NCI-H446 (cell line): ENCODE measurements at regions not wholly inside any gene's neighbourhood (a gene's known extent, or its start where the extent isn't known, plus 50 kb on each side); places are given as distances from the start of the nearest gene placed in this dataset.
"Not testable (repeated sequence)": the region's sequence is repeated elsewhere in the genome, so short reads cannot be mapped to it uniquely, and the experiment has no call there.

Experiments used
- DNase-seq, 2 experiments: peaks; one replicate each; lab custom pipeline; 2025; lab: John Stamatoyannopoulos, UW

- no peak for DNase-seq
Measured at GRCh38 chr11:69869311-69869939, 50.2 kb upstream of the FGF3 start.

GRCh38 chr11:69870766-69871165 lies 51.5 kb upstream of the FGF3 start:
- no peak for DNase-seq

DNA sequence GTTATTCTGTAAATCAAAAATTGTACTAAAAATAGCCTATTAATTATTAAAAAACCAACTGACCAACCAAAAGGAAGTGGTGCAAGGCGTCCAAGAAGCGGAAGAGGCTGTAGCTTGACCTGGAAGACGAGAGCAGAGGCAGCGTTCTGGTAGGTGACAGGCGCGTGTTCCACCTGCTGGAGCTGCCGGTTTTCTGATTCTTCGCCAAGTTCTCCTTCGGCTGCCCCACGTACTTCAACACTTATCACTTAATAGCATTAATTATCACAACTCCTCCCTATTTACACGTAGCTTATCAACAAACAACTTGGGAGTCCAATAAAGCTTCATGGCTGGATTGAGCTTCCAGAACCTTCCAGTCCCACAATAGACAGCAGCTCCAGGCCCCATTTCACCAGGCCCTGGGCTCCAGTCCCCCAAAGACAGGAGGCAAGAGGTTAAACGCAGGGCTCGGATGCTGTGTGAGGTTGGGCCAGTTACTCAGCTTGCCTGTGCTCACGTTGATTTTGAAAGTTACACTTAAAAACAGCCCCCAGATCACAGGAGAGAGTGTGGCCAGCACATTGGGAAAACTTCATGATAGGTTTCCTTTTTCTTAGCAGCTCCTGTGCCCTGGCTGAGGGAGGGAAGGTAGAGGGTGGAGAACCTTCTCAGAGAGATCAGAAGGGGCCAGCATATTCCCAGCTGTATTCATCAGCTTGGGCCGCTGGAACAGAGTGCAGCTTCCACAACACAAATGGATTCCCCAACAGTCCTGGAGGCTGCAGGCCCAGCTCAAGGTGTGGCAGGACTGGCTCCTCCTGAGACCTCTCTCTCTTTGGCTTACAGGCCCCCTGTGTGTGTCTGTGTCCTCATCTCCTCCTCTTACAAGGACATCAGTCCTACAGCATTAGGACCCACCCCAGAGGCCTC lies 54.2 kb upstream of the FGF3 start:
- no peak for DNase-seq

DNA sequence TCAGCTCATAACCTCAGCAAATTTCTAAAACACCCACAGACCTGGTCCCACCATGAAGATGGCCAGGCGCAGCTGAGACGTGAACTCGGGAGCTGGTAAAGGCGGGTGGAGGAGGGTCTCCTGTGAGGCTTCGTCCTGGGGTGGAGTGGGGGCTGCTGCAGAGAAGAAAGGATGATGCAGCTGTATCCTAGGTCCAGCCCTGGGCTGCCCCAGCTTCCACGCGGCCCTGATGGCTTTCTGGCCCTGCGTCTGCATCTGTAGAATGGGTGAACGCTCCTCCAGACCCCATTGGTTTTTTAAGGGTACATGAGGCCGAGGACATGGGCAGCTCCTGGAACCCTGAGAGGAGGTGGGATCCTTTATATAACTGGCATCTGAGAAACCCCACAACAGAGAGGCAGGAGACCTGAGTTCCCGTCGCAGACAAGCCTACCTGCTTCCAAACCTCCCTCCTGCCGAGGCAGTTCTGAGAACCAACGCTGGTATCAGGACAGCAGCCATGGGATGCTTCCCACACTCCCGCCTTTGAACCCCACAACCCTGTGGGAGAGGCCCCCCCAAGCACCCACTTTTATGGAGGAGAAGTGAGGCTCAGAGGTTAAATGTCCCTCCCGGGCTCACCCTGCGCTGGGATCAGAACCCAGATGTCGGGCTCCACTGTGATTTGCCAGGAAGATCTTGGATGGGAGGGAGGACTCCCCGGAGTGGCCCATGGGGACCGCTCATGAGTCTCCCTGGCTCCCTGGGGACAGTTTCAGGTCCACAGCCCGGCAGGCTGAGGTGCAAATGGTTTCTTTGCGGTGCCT lies 55.2 kb upstream of the FGF3 start:
- DNase-seq, result no peak

DNA sequence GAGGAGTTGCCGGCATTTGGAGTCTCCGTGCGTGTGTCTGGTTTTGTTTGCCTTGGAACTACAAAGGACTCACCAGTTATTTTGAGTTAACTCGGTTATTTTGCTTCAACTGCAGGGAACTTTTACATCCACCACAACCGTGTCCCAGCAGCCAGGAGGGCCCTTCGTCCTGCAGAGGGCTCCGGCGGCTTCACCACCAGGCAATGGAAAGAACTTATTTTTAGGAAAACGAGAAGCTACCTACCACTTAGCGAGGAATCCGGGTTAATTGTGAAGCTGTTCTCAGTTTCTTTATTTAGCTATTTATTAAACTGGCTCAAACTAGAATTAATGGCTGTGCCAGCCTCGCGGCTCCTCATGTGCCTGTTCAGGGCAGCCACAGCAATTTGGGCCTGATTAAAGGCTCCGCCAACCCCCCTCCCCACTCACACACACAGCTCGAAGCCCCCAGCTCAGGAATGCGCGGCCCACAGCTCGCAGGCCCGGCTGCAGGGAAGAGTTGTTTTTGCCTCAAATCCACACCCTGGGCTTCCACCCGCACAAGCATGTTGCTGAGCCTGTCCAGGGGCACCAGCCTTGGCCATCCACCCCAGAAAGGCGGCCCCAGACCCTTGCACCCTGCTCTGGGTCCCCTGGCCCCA lies 55.9 kb upstream of the FGF3 start:
- no peak for DNase-seq

DNA sequence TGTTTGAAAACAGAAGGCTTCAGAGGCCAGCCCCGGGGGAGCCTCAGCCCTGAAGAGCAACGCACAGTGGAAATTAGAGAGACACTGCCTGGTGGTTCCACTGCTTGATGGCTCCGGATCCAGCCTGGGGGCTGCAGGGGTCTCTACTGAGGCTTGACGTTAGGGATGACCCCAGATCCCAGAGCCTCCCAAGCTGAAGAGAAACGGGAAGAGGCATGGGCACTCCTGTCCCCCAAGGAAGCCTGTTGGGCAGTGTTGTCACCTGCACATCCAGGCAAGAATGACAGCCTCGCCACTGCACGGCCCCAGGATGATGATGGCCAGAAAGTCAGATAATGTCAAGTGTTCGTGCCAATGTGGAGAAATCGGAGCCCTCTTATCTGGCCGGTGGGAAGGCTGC lies 56.8 kb upstream of the FGF3 start:
- DNase-seq, result no peak

DNA sequence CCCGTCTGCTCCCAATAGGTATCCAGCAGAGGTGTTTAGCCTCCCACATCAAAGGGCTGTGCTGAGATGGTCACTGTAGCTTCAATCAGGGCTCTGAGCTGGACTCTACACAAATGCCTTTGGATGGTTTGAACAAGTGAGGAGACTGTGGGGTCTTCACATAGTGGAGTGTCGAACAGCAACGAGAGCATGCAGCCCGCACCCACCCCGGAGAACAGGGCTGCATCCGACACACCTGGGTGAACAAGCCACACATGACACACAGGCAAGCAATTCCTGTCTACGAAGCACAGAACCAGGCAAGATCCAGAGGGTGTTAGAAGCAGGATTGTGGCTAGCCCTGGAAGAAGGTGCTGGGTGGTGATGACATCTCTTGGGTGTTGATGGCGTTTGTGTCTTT lies 58.0 kb upstream of the FGF3 start:
- DNase-seq, result no peak

GRCh38 chr11:69877704-69878103 lies 58.5 kb upstream of the FGF3 start:
- not testable (repeated sequence) for DNase-seq

DNA sequence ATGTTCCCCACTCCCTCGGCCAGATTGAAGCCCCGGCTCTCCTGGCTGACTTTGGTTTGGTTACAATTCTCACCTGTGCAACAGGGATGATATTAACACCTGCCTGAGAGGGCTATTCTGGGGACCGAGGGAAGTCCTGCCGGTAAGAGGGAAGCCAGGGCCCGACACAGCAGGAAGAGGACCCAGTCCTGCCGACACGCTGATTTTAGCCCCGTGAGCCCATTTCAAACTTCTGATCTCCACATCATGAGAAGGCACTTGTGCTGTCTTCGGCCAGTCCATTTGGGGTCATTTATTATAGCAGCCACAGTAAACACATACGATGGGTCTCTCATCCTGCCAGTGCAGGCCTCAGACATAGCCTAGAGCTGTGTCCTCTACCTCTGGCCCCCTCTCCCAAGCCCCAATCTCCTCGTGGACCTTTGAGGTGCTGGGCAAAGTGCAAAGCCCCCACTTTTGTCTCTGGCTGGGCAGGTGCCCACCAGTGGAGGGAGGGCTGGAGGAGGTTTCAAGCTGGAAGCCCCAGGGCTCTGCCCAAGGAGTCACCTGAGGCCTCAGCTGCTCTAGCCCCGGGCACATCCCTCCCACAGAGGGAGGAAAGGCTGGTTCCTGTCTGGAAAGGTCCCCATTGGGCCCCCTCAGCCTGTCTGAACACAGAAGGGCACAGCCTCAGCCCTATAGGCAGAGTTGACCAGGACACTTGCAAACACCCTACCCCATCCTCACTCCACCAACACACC lies 59.1 kb upstream of the FGF3 start:
- no peak for DNase-seq

DNA sequence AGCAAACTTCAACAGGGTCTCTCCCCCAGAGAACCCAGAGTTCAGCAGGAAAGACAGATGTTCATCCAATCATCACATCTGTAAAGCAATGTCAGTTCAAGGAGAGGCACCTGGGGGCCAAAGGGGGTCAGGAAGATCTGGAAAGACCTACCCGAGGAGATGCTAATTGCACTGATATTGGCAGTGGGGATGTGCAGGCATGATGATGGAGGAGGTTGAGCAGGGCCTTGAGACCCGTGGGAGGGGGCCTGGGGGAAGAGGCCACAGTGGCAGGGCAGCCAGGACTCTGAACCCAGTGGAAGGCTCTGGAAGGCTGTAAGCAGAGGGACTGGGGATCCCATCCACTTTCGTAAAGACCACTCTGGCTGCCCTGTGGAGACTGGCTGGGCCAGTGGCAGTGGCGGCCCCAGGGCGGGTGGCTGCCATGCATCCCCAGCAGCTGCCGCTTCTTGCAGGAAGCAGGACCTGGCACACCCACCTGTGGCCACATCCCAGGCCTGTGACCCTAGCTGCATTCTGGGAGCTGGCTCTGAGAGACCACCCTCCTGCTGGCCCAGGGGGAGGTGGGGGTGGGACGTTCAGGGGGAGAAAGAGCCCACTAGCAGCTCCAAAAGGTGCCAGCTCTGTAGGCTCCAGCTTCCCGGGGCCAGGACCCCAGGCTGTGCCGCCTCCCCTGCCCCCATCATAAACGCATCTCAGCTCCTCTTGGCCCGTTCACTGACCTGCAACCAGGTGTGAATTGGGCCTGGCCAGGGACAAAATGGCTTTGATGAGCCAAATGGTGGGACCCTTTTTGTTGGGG lies 59.9 kb upstream of the FGF3 start:
- no peak for DNase-seq

DNA sequence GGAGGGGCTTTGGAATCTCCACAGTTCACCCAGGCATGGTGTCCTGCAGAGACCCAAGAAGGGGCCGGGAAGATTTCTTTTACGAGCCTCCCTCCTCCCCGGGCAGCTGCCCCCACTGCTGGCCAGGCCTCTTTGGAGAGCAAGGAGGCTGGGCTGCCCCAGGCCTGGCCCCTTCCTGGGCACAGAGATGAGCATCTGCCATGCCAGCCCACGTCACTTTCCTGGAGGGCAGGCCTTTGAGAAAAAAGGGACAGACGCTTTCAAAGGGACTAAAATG lies 60.5 kb upstream of the FGF3 start:
- DNase-seq, result no peak

GRCh38 chr11:69880041-69880825 lies 61.0 kb upstream of the FGF3 start:
- DNase-seq, result no peak

- no peak for DNase-seq
Measured at GRCh38 chr11:69880826-69881445, 61.7 kb upstream of the FGF3 start.

DNA sequence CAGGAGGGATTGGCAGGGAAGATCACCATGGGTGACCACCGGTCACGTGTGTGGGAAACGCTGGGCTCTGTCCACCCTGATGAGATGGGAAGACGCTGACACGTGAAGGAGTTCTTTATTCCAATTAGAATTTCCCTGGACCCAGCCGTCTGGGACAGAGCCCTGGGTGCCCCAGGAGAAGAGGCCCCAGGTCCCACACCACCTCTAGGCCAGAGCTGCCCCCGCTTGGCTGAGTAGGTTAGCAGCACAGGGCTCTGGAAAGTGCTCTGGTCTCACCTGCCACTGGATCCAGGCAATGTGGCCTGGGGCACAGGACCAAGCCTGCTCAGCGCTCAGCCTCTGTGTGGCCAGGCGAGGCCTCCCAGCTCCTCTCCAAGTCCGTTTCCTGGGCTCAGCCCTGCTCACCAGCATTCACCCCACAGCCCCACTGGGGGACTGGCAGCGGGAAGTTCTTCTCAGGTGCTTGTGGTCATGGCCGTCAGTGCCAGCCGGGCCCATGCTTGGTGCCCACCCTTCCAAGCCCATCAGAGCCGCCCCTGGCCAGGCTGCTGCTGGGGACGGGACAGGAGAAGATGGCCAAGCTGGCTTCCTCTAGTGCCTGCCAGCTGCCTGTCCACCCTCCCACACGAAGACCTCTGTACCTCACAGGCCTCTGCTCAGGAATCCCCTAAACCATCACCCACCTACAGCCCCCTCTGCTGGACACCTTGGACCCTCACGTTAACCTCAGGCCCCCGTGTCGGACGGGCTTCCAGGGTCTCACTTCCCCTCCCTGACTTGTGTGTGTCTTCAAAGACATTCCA lies 62.5 kb upstream of the FGF3 start:
- no peak for DNase-seq

DNA sequence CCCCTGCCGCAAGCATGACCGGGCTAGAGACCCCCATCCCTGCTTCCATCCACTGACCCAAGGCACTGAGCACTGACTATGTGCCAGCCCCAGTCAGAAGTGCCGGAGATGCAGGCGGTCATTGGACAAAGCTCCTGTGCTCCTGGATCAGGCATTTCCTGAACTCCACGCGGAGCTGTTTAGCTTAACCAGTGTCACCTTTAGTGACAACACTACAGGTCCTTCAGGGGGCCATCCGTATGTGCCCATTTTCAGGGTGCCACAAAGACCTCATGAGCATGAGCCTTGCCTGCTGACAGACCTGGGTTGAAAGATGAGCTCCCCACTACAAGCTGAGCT lies 63.0 kb upstream of the FGF3 start:
- DNase-seq, result no peak

DNA sequence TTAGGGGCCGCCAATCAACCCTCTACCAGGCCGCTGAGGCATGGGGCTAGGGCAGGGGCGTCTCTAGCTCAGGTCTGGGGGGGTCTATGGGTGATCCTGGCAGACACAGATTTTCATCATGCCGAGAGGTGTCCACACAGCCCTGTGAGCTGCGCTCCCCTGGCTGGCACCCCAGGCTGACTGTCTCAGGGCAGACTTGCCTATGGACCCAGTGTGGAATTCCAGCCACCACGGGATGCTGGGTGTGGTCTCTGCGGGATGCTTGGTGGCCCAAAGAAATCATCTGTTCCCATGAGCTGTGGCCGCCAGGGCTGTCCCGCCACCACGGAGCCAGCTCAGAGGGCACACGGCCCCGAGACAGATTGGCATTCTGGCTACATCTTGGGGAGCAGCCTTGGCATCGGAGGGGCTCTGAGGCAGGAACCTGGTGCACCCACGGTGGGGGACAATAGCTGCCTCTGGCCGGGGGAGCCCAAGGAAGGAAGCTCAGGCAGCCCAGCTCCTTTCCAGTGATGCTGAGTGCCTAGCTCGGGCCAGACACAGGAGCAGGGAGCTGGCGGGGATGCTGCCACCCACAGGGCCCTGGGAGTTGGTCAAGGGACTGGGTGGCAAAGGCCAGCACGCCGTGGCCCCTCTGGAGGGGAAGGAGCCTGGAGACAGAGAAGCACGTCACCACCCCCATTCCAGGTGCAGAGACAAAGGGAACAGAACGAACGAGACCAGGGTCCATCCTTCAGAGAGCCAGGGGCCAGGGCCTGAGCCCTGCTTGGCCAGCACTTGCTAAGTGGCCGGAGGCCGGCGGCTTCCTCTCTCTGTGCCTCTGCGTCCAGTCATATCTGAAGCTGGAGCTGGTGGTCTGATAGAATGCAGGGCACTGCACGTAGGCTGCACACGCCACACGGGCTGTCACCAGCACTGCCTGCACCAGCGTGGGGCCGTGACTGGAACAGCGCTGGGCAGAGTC lies 64.4 kb upstream of the FGF3 start:
- DNase-seq, result no peak

DNA sequence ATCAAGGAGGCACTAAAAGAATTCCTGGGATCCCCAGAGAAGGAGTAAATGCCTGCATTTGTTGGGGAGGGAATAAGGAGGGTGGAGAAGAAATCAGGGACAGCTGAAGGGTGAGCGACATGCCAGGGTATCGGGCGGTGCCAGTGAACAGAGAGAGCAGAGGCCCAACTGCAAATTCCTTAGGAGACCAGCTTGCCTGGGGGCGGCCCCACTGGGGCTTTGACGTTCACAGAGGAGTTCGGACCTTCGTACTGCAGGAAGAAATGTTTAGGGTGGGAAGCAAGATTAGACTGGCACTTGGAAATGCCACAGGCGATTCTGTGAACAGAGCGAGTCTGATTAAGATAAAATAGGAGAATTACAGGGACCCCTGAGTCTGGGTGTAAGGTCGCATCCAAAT lies 65.1 kb upstream of the FGF3 start:
- DNase-seq, result no peak

- DNase-seq, result no peak
Measured at GRCh38 chr11:69884751-69885150, 65.5 kb upstream of the FGF3 start.
